ENCODE measurements at regions not wholly inside any gene's neighbourhood (a gene's known extent, or its start where the extent isn't known, plus 50 kb on each side); places are given as distances from the start of the nearest gene placed in this dataset.
"Not testable (repeated sequence)": the region's sequence is repeated elsewhere in the genome, so short reads cannot be mapped to it uniquely, and the experiment has no call there.

DNA sequence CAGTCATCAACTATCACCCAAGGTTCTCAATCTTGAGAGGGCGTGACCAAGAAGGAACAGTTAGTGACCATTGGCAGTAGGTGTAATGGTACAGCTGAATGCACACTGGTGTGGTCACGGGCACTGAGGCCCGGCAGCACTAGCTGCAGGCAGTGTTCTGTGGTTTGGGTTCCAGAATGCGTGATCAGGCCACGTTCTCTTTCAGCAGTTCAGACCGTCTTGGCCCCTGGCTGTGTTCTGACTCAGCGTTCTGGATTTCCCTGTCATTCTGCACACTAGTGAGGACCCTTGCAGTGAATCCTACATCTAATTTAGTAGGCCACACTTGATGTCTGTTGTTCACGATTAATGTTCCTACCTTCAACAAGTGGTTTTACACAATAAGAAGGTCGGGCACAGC, 220.5 kb upstream of the SLCO3A1 start:
- Histone ChIP-seq H3K4me1 (ENCODE audit: insufficient read depth, low read length) (no peaks in the 10 kb centered on the region), H3K36me3 (ENCODE audit: insufficient read depth, low read length) (no peaks in the 10 kb centered on the region), H3K4me3 (ENCODE audit: low read length) (no peak overlapping the region), H3K27me3 (ENCODE audit: insufficient read depth, low read length) (no peaks in the 10 kb centered on the region), H3K9me3 (ENCODE audit: low read length) (no peaks in the 10 kb centered on the region), H2AFZ (ENCODE audit: low read depth, low read length) (no peak overlapping the region)

DNA sequence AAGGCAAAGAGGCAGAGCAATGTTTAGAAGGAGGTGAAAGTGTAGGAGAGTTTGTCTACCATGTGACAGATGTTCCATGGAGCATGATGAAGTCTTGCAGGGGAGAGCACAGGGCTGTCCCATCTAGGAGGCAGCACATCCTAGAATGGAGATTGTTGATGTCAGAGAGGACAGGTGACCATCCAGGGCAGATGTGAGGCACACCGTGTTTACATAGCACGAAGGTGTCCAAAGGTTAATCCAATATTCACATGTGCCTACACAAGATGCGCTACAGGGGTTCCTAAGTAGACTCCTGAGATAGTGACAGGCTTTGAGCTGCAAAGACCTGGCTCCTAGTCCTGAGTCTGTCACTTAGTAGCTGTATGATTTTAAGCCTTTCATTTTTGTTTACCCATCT, 219.3 kb upstream of the SLCO3A1 start:
- H3K36me3 ChIP-seq (ENCODE audit: insufficient read depth, low read length), result no peaks in the 10 kb centered on the region

DNA sequence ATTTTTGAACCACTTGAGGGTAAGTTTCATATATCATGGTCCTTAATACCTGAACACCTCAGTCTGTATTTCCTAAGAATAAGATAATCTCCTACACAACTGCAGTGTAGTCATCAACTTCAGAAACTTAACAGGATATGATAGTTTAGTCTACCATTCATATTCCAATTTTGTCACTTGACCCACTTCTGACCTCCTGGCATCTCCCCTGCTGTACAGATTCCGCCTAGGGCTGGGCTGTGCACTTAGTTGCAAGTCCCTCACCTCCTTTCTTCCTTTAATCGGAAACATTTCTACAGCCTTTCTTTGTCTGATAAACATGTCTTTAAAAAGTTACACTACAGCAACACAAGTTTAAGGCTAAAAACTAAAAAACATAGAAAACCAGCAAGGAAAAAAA, 218.4 kb upstream of the SLCO3A1 start:
- Histone ChIP-seq H3K27me3 (ENCODE audit: insufficient read depth, low read length) (no peaks in the 10 kb centered on the region), H3K4me1 (ENCODE audit: insufficient read depth, low read length) (no peaks in the 10 kb centered on the region), H3K4me3 (ENCODE audit: low read length) (no peak overlapping the region), H3K9me3 (ENCODE audit: low read length) (no peaks in the 10 kb centered on the region), H3K36me3 (ENCODE audit: insufficient read depth, low read length) (no peaks in the 10 kb centered on the region), H2AFZ (ENCODE audit: low read depth, low read length) (no peak overlapping the region)

More for the DNA sequence above, 219.3 kb upstream of the SLCO3A1 start:
- H3K9me3 ChIP-seq (ENCODE audit: low read length), result no peaks in the 10 kb centered on the region
- no peaks in the 10 kb centered on the region for H3K27me3 ChIP-seq (ENCODE audit: insufficient read depth, low read length)
- H2AFZ ChIP-seq (ENCODE audit: low read depth, low read length), result no peak overlapping the region
- no peak overlapping the region for H3K4me3 ChIP-seq (ENCODE audit: low read length)
- H3K4me1 ChIP-seq (ENCODE audit: insufficient read depth, low read length), result no peaks in the 10 kb centered on the region

DNA sequence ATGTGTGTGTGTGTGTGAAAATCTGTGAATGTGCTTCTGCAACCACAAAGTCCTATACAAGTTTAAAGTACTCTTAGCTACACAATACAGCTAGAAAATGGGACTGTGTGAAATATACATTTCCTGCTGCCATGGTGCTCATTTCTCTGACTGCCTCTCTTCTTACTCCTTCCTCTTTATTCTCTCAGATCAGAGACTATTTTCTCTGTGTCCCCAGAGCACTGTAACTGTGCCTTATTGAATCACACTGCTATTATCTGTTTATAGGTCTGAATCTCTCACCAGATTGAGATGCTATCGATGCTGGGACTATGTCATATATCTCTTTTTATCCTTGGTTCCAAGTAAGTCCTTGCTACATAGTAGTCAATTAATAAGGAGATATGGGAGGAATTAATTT, 217.9 kb upstream of the SLCO3A1 start:
- Histone ChIP-seq H3K27me3 (ENCODE audit: insufficient read depth, low read length) (no peaks in the 10 kb centered on the region), H2AFZ (ENCODE audit: low read depth, low read length) (no peak overlapping the region), H3K9me3 (ENCODE audit: low read length) (no peaks in the 10 kb centered on the region), H3K4me3 (ENCODE audit: low read length) (no peak overlapping the region), H3K36me3 (ENCODE audit: insufficient read depth, low read length) (no peaks in the 10 kb centered on the region), H3K4me1 (ENCODE audit: insufficient read depth, low read length) (no peaks in the 10 kb centered on the region)

DNA sequence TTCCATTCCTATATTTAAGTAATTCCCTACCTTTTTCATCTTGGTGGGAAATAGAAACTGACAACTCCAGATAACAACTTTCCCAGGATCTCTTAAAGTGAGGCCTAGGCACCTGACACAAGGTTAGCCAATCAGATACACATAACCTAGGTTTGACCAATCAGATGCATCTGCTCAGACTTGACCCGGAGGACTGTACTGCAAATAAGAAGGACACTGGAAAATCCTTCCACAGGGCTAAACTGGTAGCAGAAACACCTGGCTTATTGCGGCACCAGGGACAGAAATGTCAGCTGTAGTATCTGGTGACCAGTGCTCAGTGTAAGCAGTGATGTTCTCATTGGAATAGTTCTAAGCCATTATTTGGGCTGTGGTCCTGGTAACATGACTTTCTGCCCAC, 204.5 kb upstream of the SLCO3A1 start:
- Histone ChIP-seq H3K27me3 (ENCODE audit: insufficient read depth, low read length) (no peaks in the 10 kb centered on the region), H3K9me3 (ENCODE audit: low read length) (no peaks in the 10 kb centered on the region), H3K4me3 (ENCODE audit: low read length) (no peak overlapping the region), H3K36me3 (ENCODE audit: insufficient read depth, low read length) (no peaks in the 10 kb centered on the region), H3K4me1 (ENCODE audit: insufficient read depth, low read length) (no peaks in the 10 kb centered on the region), H2AFZ (ENCODE audit: low read depth, low read length) (no peak overlapping the region)

DNA sequence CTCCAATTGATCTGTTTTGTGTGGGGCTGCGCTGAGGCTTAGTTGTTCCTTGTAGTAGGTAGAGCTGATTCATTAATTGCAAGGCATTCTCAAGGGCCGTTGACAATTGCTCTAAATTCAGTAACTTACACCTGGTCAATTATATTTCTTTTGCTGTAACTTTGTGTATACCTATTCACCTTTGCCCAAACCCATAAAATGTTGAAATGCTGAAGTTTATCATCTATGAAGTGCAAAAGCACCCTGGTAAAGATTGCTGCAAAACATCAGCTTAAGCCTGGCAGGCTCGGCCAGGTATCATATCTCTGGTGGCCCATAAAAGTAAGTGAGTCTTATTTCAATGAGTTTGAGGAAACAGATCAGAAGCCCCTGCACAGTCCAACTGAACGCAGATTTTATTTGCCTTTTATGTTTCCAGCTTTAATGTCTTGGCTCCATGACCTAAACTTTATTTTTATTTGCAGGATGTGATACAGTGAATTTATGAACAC, 203.6 kb upstream of the SLCO3A1 start:
- no peaks in the 10 kb centered on the region for H3K9me3 ChIP-seq (ENCODE audit: low read length)
- no peak overlapping the region for H2AFZ ChIP-seq (ENCODE audit: low read depth, low read length)
- no peak overlapping the region for H3K4me3 ChIP-seq (ENCODE audit: low read length)
- no peaks in the 10 kb centered on the region for H3K4me1 ChIP-seq (ENCODE audit: insufficient read depth, low read length)
- H3K27me3 ChIP-seq (ENCODE audit: insufficient read depth, low read length), result no peaks in the 10 kb centered on the region
- no peaks in the 10 kb centered on the region for H3K36me3 ChIP-seq (ENCODE audit: insufficient read depth, low read length)

DNA sequence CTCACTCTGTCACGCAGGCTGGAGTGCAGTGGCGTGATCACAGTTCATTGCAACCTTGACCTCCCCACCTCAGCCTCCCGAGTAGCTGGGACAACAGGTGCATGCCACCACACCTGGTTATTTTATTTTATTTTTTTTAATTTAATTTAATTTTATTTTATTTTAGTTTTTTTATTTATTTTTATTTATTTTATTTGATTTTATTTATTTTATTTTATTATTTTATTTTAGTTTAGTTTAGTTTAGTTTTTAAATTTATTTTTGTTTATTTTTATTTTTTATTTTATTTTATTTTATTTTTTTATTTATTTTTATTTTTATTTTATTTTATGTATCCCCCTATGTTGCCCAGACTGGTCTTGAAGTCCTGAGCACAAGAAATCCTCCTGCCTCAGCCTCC, 202.3 kb upstream of the SLCO3A1 start:
- Histone ChIP-seq H2AFZ (ENCODE audit: low read depth, low read length) (no peak overlapping the region), H3K36me3 (ENCODE audit: insufficient read depth, low read length) (no peaks in the 10 kb centered on the region), H3K4me3 (ENCODE audit: low read length) (no peak overlapping the region), H3K9me3 (ENCODE audit: low read length) (no peaks in the 10 kb centered on the region), H3K27me3 (ENCODE audit: insufficient read depth, low read length) (no peaks in the 10 kb centered on the region), H3K4me1 (ENCODE audit: insufficient read depth, low read length) (no peaks in the 10 kb centered on the region)

DNA sequence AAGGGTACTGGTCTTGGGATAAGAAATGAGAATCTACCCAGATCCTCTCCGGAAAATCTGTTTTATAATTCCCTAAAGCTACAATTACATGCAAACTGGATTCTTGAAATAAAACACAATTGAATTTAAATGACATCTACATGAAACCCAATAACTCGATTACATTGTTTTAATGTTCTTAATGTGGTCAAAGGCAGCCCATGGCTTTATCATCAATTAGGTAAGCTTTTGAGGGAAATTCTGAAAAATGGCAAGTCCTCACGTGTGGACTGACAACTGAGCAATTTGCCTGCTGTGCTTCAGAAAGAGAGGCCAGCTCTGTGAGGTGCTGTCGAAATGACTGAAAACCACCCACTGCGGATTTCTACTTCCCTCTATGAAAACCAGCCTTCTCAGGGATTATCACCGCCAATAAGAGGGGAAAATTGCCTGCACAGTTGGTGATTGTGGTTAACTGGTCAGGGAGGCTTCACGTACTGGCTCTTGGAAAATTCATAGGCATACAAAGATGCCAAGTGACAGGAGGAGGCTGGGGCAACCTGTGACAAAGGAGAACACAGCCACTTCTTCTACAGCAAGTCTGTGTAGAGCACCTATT, 200.8 kb upstream of the SLCO3A1 start:
- Histone ChIP-seq H3K27me3 (ENCODE audit: insufficient read depth, low read length) (no peaks in the 10 kb centered on the region), H3K9me3 (ENCODE audit: low read length) (no peaks in the 10 kb centered on the region), H3K4me3 (ENCODE audit: low read length) (no peak overlapping the region), H2AFZ (ENCODE audit: low read depth, low read length) (no peak overlapping the region), H3K4me1 (ENCODE audit: insufficient read depth, low read length) (no peaks in the 10 kb centered on the region), H3K36me3 (ENCODE audit: insufficient read depth, low read length) (no peaks in the 10 kb centered on the region)

DNA sequence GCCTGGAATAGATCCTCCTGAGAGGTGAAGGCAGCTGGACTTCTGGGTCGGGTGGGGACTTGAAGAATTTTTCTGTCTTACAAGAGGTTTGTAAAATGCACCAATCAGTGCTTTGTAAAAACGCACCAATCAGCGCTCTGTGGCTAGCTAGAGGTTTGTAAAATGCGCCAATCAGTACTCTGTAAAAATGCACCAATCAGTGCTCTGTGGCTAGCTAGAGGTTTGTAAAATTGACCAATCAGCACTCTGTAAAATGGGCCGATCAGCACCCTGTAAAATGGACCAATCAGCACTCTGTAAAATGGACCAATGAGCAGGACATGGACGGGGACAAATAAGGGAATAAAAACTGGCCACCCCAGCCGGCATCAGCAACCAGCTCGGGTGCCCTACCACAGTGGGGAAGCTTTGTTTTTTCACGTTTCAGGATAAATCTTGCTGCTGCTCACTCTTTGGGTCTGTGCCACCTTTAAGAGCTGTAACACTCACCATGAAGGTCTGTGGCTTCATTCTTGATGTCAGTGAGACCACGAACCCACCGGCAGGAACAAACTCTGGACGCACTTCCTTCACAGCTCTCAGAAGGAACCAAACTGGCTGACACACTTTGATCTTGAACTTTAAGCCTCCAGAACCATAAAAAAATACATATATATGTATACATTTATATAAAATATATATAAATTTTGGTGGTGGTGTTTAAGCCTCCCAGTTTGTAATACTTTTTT, 197.8 kb upstream of the SLCO3A1 start:
- H2AFZ ChIP-seq (ENCODE audit: low read depth, low read length); H3K4me3 ChIP-seq (ENCODE audit: low read length); H3K9me3 ChIP-seq (ENCODE audit: low read length); H3K27me3 ChIP-seq (ENCODE audit: insufficient read depth, low read length); H3K4me1 ChIP-seq (ENCODE audit: insufficient read depth, low read length); H3K36me3 ChIP-seq (ENCODE audit: insufficient read depth, low read length): not testable (repeated sequence)

DNA sequence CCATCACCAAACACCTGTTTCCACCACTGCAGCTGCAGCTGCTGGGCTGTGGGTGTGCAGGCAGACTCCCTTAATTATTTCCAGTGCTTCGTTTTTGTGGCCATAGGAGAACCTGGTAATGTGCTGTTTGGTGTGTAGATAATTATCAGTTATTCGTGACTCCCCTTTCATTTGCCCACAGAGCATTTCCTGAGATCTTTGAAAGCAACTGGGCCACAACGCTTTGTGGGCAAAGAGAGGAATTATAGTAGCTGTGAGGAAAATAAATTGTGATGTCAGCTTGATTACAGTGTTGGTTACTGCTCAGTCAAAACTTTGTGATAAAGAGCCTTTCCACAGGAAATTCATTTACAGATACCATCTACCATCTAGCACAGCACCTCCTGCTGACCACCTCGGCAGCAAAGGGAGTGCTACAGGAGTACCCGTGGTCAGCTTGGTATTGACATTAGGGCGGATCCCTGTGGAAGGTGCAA, 193.3 kb upstream of the SLCO3A1 start:
- Histone ChIP-seq H3K9me3 (ENCODE audit: low read length) (no peaks in the 10 kb centered on the region), H3K4me3 (ENCODE audit: low read length) (no peak overlapping the region), H2AFZ (ENCODE audit: low read depth, low read length) (no peak overlapping the region), H3K4me1 (ENCODE audit: insufficient read depth, low read length) (no peaks in the 10 kb centered on the region), H3K36me3 (ENCODE audit: insufficient read depth, low read length) (no peaks in the 10 kb centered on the region), H3K27me3 (ENCODE audit: insufficient read depth, low read length) (no peaks in the 10 kb centered on the region)

DNA sequence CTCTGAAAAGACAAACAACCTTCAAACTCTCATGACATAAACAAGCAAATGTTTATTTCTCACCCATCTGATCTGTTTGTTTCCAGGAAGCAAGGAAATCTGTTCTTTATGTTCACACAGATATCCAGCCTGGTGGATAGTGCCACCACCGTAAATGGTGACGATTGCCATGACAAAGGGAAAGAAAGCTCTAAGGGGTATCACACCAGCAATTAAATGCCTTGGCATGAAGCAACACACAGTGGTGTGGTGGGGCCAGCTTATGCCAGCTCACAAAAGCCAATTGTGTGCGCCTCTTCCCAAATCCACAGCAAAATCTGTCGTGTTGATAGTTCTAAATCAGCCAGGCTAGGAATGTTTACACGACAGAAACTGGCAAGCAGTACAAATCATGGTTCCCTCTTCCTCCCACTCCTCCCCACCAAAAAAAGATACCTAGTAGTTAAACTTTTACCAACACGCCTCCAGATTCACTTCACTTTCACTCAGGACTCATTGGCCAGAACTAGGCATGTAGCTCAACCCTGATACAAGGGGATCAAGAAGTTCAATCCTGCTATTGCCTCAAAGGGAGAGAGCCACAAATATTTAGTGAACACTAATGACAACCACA, 189.2 kb upstream of the SLCO3A1 start:
- H3K4me1 ChIP-seq (ENCODE audit: insufficient read depth, low read length), result no peaks in the 10 kb centered on the region
- H3K27me3 ChIP-seq (ENCODE audit: insufficient read depth, low read length), result no peaks in the 10 kb centered on the region
- H2AFZ ChIP-seq (ENCODE audit: low read depth, low read length), result no peak overlapping the region
- no peaks in the 10 kb centered on the region for H3K36me3 ChIP-seq (ENCODE audit: insufficient read depth, low read length)
- no peak overlapping the region for H3K4me3 ChIP-seq (ENCODE audit: low read length)
- no peaks in the 10 kb centered on the region for H3K9me3 ChIP-seq (ENCODE audit: low read length)

DNA sequence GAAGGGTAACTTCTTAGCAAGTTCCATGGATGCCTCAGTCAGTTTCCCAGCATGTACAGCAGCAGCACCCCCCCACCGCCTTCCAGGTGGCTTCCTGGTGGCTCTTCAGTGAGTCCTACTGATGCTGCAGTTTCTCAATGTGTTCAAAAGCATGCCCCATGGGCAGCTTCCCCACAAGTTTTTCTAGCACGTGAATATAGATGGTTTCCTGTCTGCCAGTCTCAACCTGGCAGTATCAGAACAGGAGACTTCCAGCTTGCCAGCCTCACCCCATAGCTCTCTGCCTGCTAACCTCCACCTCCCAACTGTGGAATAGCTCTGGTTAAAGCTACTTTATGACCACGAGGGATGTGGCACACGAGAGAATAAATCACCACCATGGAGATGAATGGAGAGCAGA, 188.3 kb upstream of the SLCO3A1 start:
- H3K27me3 ChIP-seq (ENCODE audit: insufficient read depth, low read length), result no peaks in the 10 kb centered on the region
- H3K4me3 ChIP-seq (ENCODE audit: low read length), result no peak overlapping the region
- no peaks in the 10 kb centered on the region for H3K9me3 ChIP-seq (ENCODE audit: low read length)
- H3K36me3 ChIP-seq (ENCODE audit: insufficient read depth, low read length), result no peaks in the 10 kb centered on the region
- no peak overlapping the region for H2AFZ ChIP-seq (ENCODE audit: low read depth, low read length)
- no peaks in the 10 kb centered on the region for H3K4me1 ChIP-seq (ENCODE audit: insufficient read depth, low read length)

DNA sequence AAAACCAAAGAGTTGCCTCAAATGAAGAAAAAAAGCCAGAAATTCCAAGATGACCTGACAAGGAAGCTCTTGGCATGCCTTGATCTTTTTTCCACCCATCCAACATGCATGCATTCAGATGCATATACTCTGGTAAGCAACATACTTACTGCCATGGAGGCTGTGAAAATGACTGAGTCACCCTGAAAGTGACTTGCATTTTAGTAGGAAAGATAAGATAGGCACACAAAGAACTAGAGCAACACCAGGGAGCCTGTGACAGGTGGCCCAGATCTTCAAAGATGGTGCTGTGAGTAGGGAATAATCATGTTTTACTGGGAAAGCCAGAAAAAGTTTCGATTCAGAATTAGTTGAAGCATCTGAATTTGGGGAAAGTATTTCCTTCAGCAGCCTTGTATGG, 185.1 kb upstream of the SLCO3A1 start:
- Histone ChIP-seq H2AFZ (ENCODE audit: low read depth, low read length) (no peak overlapping the region), H3K27me3 (ENCODE audit: insufficient read depth, low read length) (no peaks in the 10 kb centered on the region), H3K36me3 (ENCODE audit: insufficient read depth, low read length) (no peaks in the 10 kb centered on the region), H3K9me3 (ENCODE audit: low read length) (no peaks in the 10 kb centered on the region), H3K4me1 (ENCODE audit: insufficient read depth, low read length) (no peaks in the 10 kb centered on the region), H3K4me3 (ENCODE audit: low read length) (no peak overlapping the region)
